Hepatocyte (in vitro differentiated cells): ENCODE measurements at regions not wholly inside any gene's neighbourhood (a gene's known extent, or its start where the extent isn't known, plus 50 kb on each side); places are given as distances from the start of the nearest gene placed in this dataset.

Experiments used
- DNase-seq: peaks from one replicate; pipeline ENCODE4 v3.0.0-alpha.2; 2016; ENCODE audit warnings: low spot score
- H2AFZ ChIP-seq: fragments of 200-600 bp; sonication (generic); 2 replicates; pipeline ENCODE4 v1.6.0; 2016; ENCODE audit warnings: antibody characterized with exemption, mild to moderate bottlenecking
- H3K27ac ChIP-seq: fragments of 200-600 bp; sonication (generic); 2 replicates; pipeline ENCODE4 v1.5.1; 2016; ENCODE audit warnings: mild to moderate bottlenecking
- H3K27me3 ChIP-seq: fragments of 200-600 bp; sonication (generic); 2 replicates; pipeline ENCODE4 v1.6.1; 2016
- H3K36me3 ChIP-seq: fragments of 200-600 bp; sonication (generic); replicated peaks from 2 replicates; pipeline ENCODE4 v1.5.1; 2016; ENCODE audit warnings: low read depth; ENCODE audit not compliant: insufficient read depth
- H3K4me1 ChIP-seq: fragments of 200-600 bp; sonication (generic); 2 replicates; pipeline ENCODE4 v1.5.1; 2016; ENCODE audit warnings: mild to moderate bottlenecking, moderate library complexity; ENCODE audit not compliant: insufficient read depth
- H3K4me2 ChIP-seq: fragments of 200-600 bp; sonication (generic); 2 replicates; pipeline ENCODE4 v1.6.0; 2016
- H3K4me3 ChIP-seq: fragments of 200-600 bp; sonication (generic); 2 replicates; pipeline ENCODE4 v1.5.1; 2016; ENCODE audit warnings: mild to moderate bottlenecking
- H3K79me2 ChIP-seq: fragments of 200-600 bp; sonication (generic); 2 replicates; pipeline ENCODE4 v1.6.0; 2017; ENCODE audit warnings: mild to moderate bottlenecking
- H3K9me2 ChIP-seq: fragments of 200-600 bp; sonication (generic); replicated peaks from 2 replicates; pipeline ENCODE4 v1.6.0; 2017; ENCODE audit warnings: mild to moderate bottlenecking; ENCODE audit not compliant: insufficient read depth
- H3K9me3 ChIP-seq: fragments of 200-600 bp; sonication (generic); 2 replicates; pipeline ENCODE4 v1.5.1; 2016; ENCODE audit warnings: low read depth, mild to moderate bottlenecking
- H4K20me1 ChIP-seq: fragments of 200-600 bp; sonication (generic); 2 replicates; pipeline ENCODE4 v1.6.0; 2016; ENCODE audit warnings: mild to moderate bottlenecking; ENCODE audit not compliant: insufficient read depth, poor library complexity, severe bottlenecking
- EZH2 ChIP-seq: fragments of 200-600 bp; sonication (generic); IDR thresholded peaks from 2 replicates; pipeline ENCODE4 v1.6.1; 2016; ENCODE audit warnings: antibody characterized with exemption, mild to moderate bottlenecking, borderline replicate concordance
- EZH2phosphoT487 ChIP-seq: fragments of 200-600 bp; sonication (generic); IDR thresholded peaks from one replicate; pipeline ENCODE4 v1.6.1; 2018; ENCODE audit warnings: antibody characterized with exemption, mild to moderate bottlenecking, low read depth, moderate library complexity; ENCODE audit not compliant: unreplicated experiment, severe bottlenecking
- WGBS: methylation state at CpG from one replicate; pipeline ENCODE4 v1.1.6; 2016; ENCODE audit warnings: low lambda C conversion rate; ENCODE audit errors: missing lambda C conversion rate; 5-methylcytosine and 5-hydroxymethylcytosine counted together
- TF ChIP-seq, protein P1 (sequence below): fragments of 200-600 bp; sonication (generic); IDR thresholded peaks from 2 replicates; pipeline ENCODE4 v1.5.1; 2016; ENCODE audit warnings: antibody characterized with exemption, mild to moderate bottlenecking; ENCODE audit not compliant: poor library complexity

DNA sequence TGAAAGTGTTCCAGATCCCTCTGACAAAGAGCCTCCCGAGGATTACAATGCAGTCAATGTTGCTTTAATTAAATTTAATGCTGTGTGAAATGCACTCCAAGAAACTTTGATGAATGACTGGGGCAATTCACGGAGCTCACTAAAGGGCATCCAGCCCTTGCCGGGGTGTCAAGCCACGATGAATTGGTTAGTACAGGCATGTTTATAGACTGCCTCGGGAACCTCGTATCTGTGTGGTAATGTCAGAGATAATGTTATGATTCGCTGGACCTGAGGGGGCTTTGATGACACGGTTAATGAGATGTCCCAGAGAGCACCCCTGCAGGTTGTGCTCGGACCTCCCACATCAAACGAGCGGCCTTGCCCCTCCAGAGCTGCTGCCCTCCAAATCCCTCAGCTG is 428.8 kb downstream of the NKX6-1 start:
- WGBS: 72% methylated on average over 11 of the region's 11 CpGs
- Histone ChIP-seq H2AFZ (no peak overlapping the region), H3K36me3 (no peaks in the 10 kb centered on the region), H3K4me2 (no peak overlapping the region), H3K4me1 (no peaks in the 10 kb centered on the region), H3K4me3 (no peak overlapping the region), H3K79me2 (no peaks in the 10 kb centered on the region), H3K9me3 (no peaks in the 10 kb centered on the region), H3K9me2 (no peaks in the 10 kb centered on the region), H4K20me1 (no peaks in the 10 kb centered on the region), H3K27me3 (no peaks in the 10 kb centered on the region), H3K27ac (no peak overlapping the region)
- no peak for TF ChIP-seq EZH2
- TF ChIP-seq, protein P1, sequence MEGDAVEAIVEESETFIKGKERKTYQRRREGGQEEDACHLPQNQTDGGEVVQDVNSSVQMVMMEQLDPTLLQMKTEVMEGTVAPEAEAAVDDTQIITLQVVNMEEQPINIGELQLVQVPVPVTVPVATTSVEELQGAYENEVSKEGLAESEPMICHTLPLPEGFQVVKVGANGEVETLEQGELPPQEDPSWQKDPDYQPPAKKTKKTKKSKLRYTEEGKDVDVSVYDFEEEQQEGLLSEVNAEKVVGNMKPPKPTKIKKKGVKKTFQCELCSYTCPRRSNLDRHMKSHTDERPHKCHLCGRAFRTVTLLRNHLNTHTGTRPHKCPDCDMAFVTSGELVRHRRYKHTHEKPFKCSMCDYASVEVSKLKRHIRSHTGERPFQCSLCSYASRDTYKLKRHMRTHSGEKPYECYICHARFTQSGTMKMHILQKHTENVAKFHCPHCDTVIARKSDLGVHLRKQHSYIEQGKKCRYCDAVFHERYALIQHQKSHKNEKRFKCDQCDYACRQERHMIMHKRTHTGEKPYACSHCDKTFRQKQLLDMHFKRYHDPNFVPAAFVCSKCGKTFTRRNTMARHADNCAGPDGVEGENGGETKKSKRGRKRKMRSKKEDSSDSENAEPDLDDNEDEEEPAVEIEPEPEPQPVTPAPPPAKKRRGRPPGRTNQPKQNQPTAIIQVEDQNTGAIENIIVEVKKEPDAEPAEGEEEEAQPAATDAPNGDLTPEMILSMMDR: no peak
- no peak for DNase-seq

DNA sequence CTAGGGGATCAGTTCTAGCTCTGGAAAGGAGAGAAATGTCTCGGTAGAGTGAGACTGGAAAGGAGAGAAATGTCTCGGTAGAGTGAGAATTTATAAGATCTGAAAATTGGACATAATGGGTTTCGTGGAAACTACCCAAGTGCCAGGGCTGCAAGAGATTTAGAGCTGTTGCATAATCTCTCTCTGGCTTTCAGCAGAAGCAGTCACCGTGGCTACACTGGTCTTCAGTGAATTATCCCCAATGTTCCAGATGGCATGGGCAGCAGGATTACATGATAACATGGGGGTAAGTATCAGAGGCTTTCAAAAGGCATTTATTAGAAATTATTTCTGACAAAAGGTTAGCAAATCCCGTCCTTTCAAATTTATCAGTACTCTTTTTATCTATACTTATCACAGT is 435.5 kb downstream of the NKX6-1 start:
- TF ChIP-seq EZH2: no peak
- TF ChIP-seq EZH2phosphoT487: no peak
- TF ChIP-seq, protein P1: no peak
- Histone ChIP-seq H3K27me3 (no peaks in the 10 kb centered on the region), H4K20me1 (no peaks in the 10 kb centered on the region), H3K9me3 (no peaks in the 10 kb centered on the region), H3K79me2 (no peaks in the 10 kb centered on the region), H2AFZ (no peak overlapping the region), H3K27ac (no peak overlapping the region), H3K36me3 (no peaks in the 10 kb centered on the region), H3K4me3 (no peak overlapping the region), H3K9me2 (no peaks in the 10 kb centered on the region), H3K4me2 (no peak overlapping the region), H3K4me1 (no peaks in the 10 kb centered on the region)
- no peak for DNase-seq
- 77% methylated on average over 5 of the region's 5 CpGs for WGBS

DNA sequence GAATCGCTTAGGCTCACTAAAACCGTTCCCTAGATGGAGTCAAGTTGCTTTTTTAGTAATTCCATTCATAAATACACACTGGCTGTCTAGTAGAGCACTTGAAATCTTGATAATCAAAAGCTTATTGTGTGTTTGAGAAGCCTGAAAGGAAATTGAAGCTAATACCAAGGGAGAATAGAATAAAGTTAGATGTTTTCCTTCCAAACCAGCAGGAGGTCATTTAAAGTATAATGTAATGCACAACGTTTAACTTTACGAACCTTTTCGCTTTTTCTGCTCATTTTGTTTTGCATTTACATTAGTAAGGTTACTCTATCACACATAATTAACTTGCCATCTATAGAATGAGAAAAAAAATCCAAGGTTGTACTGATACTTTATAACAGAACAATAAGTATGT is 440.9 kb downstream of the NKX6-1 start:
- Histone ChIP-seq H3K4me1 (no peaks in the 10 kb centered on the region), H3K27ac (no peak overlapping the region), H3K9me3 (no peaks in the 10 kb centered on the region), H3K9me2 (no peaks in the 10 kb centered on the region), H3K79me2 (no peaks in the 10 kb centered on the region), H2AFZ (no peak overlapping the region), H3K4me2 (no peak overlapping the region), H3K27me3 (no peaks in the 10 kb centered on the region), H4K20me1 (no peaks in the 10 kb centered on the region), H3K36me3 (no peaks in the 10 kb centered on the region), H3K4me3 (no peak overlapping the region)
- TF ChIP-seq EZH2phosphoT487: no peak
- 52% methylated on average over 5 of the region's 5 CpGs for WGBS
- DNase-seq: no peak

DNA sequence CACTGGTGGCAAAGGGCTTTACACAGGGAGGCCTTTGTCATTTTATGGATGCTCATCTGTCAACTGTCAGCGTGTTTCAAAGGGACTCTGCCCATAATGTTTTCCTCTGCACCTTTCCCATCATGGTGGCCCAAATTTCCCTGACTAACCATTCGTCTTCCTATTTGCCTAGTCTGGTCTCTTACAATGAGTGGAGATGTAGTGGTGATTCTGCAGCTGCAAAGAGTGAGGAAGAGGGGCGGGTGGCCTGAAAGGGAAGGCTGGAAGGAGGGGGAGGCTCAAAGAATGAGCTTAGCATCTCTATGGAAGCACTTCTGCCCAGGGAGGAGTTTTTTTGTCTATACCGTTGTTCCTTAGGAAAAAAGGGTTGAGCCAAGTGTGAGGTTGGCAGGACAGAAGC is 447.5 kb downstream of the NKX6-1 start:
- H3K4me1 ChIP-seq: no peaks in the 10 kb centered on the region
- H3K27ac ChIP-seq: no peak overlapping the region
- no peaks in the 10 kb centered on the region for H4K20me1 ChIP-seq
- no peaks in the 10 kb centered on the region for H3K9me2 ChIP-seq
- no peak overlapping the region for H2AFZ ChIP-seq
- H3K79me2 ChIP-seq: no peaks in the 10 kb centered on the region
- H3K27me3 ChIP-seq: no peaks in the 10 kb centered on the region
- no peak overlapping the region for H3K4me3 ChIP-seq
- DNase-seq: no peak
- no peaks in the 10 kb centered on the region for H3K9me3 ChIP-seq
- no peaks in the 10 kb centered on the region for H3K36me3 ChIP-seq
- TF ChIP-seq EZH2phosphoT487 (no peak), EZH2 (no peak)
- TF ChIP-seq, protein P1: no peak
- 69% methylated on average over 4 of the region's 4 CpGs for WGBS
- no peak overlapping the region for H3K4me2 ChIP-seq
